ENCODE measurements at regions not wholly inside any gene's neighbourhood (a gene's known extent, or its start where the extent isn't known, plus 50 kb on each side); places are given as distances from the start of the nearest gene placed in this dataset.
A peak's percentile ranks its signal among the peaks of the same experiment; 100 is the strongest.
"Not testable (repeated sequence)": the region's sequence is repeated elsewhere in the genome, so short reads cannot be mapped to it uniquely, and the experiment has no call there.

- H3K9me3 Mint-ChIP-seq: no peaks in the 10 kb centered on the region
- ATAC-seq (no peak), DNase-seq (ENCODE audit: low spot score in 2 of 2) (no peak)
- H3K36me3 Mint-ChIP-seq: no peaks in the 10 kb centered on the region
- H3K27ac Mint-ChIP-seq: no peak overlapping the region
- H3K4me3 Mint-ChIP-seq: no peak overlapping the region
- peaks cover 10% of the 10 kb centered on the region for H3K4me1 Mint-ChIP-seq
Measured at GRCh38 chr2:128512379-128513115, 193.9 kb upstream of the HS6ST1 start.

- ATAC-seq (peak; percentile 14), DNase-seq (ENCODE audit: low spot score in 2 of 2) (no peak)
- no peak overlapping the region for H3K4me3 Mint-ChIP-seq
Measured at GRCh38 chr2:128513116-128513960, 194.7 kb upstream of the HS6ST1 start.

GRCh38 chr2:128513961-128514283 lies 195.3 kb upstream of the HS6ST1 start:
- no peak for ATAC-seq
- H3K36me3 Mint-ChIP-seq: no peaks in the 10 kb centered on the region
- no peak for DNase-seq (ENCODE audit: low spot score in 2 of 2)
- no peaks in the 10 kb centered on the region for H3K9me3 Mint-ChIP-seq
- H3K4me1 Mint-ChIP-seq: peaks cover 10% of the 10 kb centered on the region
- no peak overlapping the region for H3K4me3 Mint-ChIP-seq
- no peak overlapping the region for H3K27ac Mint-ChIP-seq

More at GRCh38 chr2:128513116-128513960, 194.7 kb upstream of the HS6ST1 start:
- Mint-ChIP-seq H3K36me3 (no peaks in the 10 kb centered on the region), H3K9me3 (no peaks in the 10 kb centered on the region), H3K4me1 (peaks cover 10% of the 10 kb centered on the region), H3K27ac (no peak overlapping the region)

- H3K36me3 Mint-ChIP-seq: no peaks in the 10 kb centered on the region
- no peak for ATAC-seq
- H3K4me1 Mint-ChIP-seq: peaks cover 10% of the 10 kb centered on the region
- no peaks in the 10 kb centered on the region for H3K9me3 Mint-ChIP-seq
- H3K4me3 Mint-ChIP-seq: no peak overlapping the region
- no peak overlapping the region for H3K27ac Mint-ChIP-seq
- DNase-seq (ENCODE audit: low spot score in 2 of 2): no peak
Measured at GRCh38 chr2:128514555-128514955, 195.9 kb upstream of the HS6ST1 start.

GRCh38 chr2:128516938-128517337 lies 198.3 kb upstream of the HS6ST1 start:
- DNase-seq (ENCODE audit: low spot score in 2 of 2) (no peak), ATAC-seq (no peak)
- Mint-ChIP-seq H3K9me3 (no peaks in the 10 kb centered on the region), H3K27ac (no peak overlapping the region), H3K36me3 (no peaks in the 10 kb centered on the region), H3K4me3 (no peak overlapping the region), H3K4me1 (peaks cover 19% of the 10 kb centered on the region)

- not testable (repeated sequence) for H3K4me3 Mint-ChIP-seq; H3K36me3 Mint-ChIP-seq; H3K27ac Mint-ChIP-seq; H3K9me3 Mint-ChIP-seq; DNase-seq (ENCODE audit: low spot score in 2 of 2); ATAC-seq
- peaks cover 15% of the 10 kb centered on the region for H3K4me1 Mint-ChIP-seq
Measured at GRCh38 chr2:128519028-128519427, 200.4 kb upstream of the HS6ST1 start.

GRCh38 chr2:128519517-128520215 lies 201.0 kb upstream of the HS6ST1 start:
- no peak overlapping the region for H3K4me3 Mint-ChIP-seq
- ATAC-seq (no peak), DNase-seq (ENCODE audit: low spot score in 2 of 2) (no peak)
- H3K27ac Mint-ChIP-seq: peak overlapping the region; percentile 5
- H3K4me1 Mint-ChIP-seq: peaks cover 9% of the 10 kb centered on the region
- no peaks in the 10 kb centered on the region for H3K36me3 Mint-ChIP-seq
- no peaks in the 10 kb centered on the region for H3K9me3 Mint-ChIP-seq

GRCh38 chr2:128520340-128520739 lies 201.7 kb upstream of the HS6ST1 start:
- DNase-seq (ENCODE audit: low spot score in 2 of 2) (no peak), ATAC-seq (peak; percentile 22)
- no peaks in the 10 kb centered on the region for H3K9me3 Mint-ChIP-seq
- H3K4me3 Mint-ChIP-seq: no peak overlapping the region
- peaks cover 9% of the 10 kb centered on the region for H3K4me1 Mint-ChIP-seq
- H3K27ac Mint-ChIP-seq: peak overlapping the region; percentile 5
- no peaks in the 10 kb centered on the region for H3K36me3 Mint-ChIP-seq

GRCh38 chr2:128520791-128521190 lies 202.1 kb upstream of the HS6ST1 start:
- Mint-ChIP-seq H3K36me3 (no peaks in the 10 kb centered on the region), H3K27ac (peak overlapping the region; percentile 5), H3K4me3 (no peak overlapping the region), H3K9me3 (no peaks in the 10 kb centered on the region), H3K4me1 (peaks cover 9% of the 10 kb centered on the region)
- DNase-seq (ENCODE audit: low spot score in 2 of 2) (peak in 1 of 2 donors; percentile 57), ATAC-seq (peak; percentile 88)

- ATAC-seq: no peak
- no peak overlapping the region for H3K4me3 Mint-ChIP-seq
- H3K27ac Mint-ChIP-seq: no peak overlapping the region
- no peak for DNase-seq (ENCODE audit: low spot score in 2 of 2)
- no peaks in the 10 kb centered on the region for H3K36me3 Mint-ChIP-seq
- peaks cover 10% of the 10 kb centered on the region for H3K4me1 Mint-ChIP-seq
- no peaks in the 10 kb centered on the region for H3K9me3 Mint-ChIP-seq
Measured at GRCh38 chr2:128521482-128521881, 202.8 kb upstream of the HS6ST1 start.

GRCh38 chr2:128522829-128523228 lies 204.2 kb upstream of the HS6ST1 start:
- Mint-ChIP-seq H3K36me3 (no peaks in the 10 kb centered on the region), H3K4me1 (peaks cover 14% of the 10 kb centered on the region), H3K9me3 (no peaks in the 10 kb centered on the region), H3K27ac (no peak overlapping the region), H3K4me3 (no peak overlapping the region)
- no peak for DNase-seq (ENCODE audit: low spot score in 2 of 2)
- no peak for ATAC-seq

- H3K27ac Mint-ChIP-seq: no peak overlapping the region
- no peaks in the 10 kb centered on the region for H3K9me3 Mint-ChIP-seq
- H3K36me3 Mint-ChIP-seq: no peaks in the 10 kb centered on the region
- no peak for DNase-seq (ENCODE audit: low spot score in 2 of 2)
- peaks cover 14% of the 10 kb centered on the region for H3K4me1 Mint-ChIP-seq
- ATAC-seq: no peak
- H3K4me3 Mint-ChIP-seq: no peak overlapping the region
Measured at GRCh38 chr2:128523457-128523856, 204.8 kb upstream of the HS6ST1 start.

GRCh38 chr2:128524183-128524582 lies 205.5 kb upstream of the HS6ST1 start:
- Mint-ChIP-seq H3K4me1 (peaks cover 14% of the 10 kb centered on the region), H3K4me3 (no peak overlapping the region), H3K9me3 (no peaks in the 10 kb centered on the region), H3K36me3 (no peaks in the 10 kb centered on the region), H3K27ac (no peak overlapping the region)
- DNase-seq (ENCODE audit: low spot score in 2 of 2) (no peak), ATAC-seq (no peak)

GRCh38 chr2:128525653-128526052 lies 207.0 kb upstream of the HS6ST1 start:
- peaks cover 11% of the 10 kb centered on the region for H3K4me1 Mint-ChIP-seq
- no peak for ATAC-seq
- no peaks in the 10 kb centered on the region for H3K36me3 Mint-ChIP-seq
- H3K27ac Mint-ChIP-seq: no peak overlapping the region
- DNase-seq (ENCODE audit: low spot score in 2 of 2): no peak
- H3K4me3 Mint-ChIP-seq: no peak overlapping the region
- no peaks in the 10 kb centered on the region for H3K9me3 Mint-ChIP-seq

- H3K36me3 Mint-ChIP-seq: no peaks in the 10 kb centered on the region
- ATAC-seq (no peak), DNase-seq (ENCODE audit: low spot score in 2 of 2) (no peak)
- H3K4me1 Mint-ChIP-seq: peaks cover 5% of the 10 kb centered on the region
- no peaks in the 10 kb centered on the region for H3K9me3 Mint-ChIP-seq
- no peak overlapping the region for H3K4me3 Mint-ChIP-seq
- no peak overlapping the region for H3K27ac Mint-ChIP-seq
Measured at GRCh38 chr2:128526455-128526976, 207.8 kb upstream of the HS6ST1 start.

All from stimulated activated effector memory CD8-positive, alpha-beta T cell treated with anti-CD3 and anti-CD28 coated beads, Interleukin-12 subunit alpha, Interleukin-12 subunit beta, amount 100 ng/mL, for 72 hours (primary cell).